Fibroblast of lung (primary cell): ENCODE measurements at regions not wholly inside any gene's neighbourhood (a gene's known extent, or its start where the extent isn't known, plus 50 kb on each side); places are given as distances from the start of the nearest gene placed in this dataset.

ENCODE experiments used
- DNase-seq, 2 donors: peaks; one replicate each; pipeline versions ENCODE4 v3.0.0 to v3.0.0-alpha.2; 2010; ENCODE audit warnings: low read depth in 2 of 2
- H2AFZ ChIP-seq: 2 replicates; pipeline ENCODE4 v1.5.1; 2012; ENCODE audit warnings: low read length, control low read depth, inconsistent platforms
- H3K27ac ChIP-seq: 2 replicates; pipeline ENCODE4 v1.5.1; 2011; ENCODE audit warnings: low read length, control low read depth; ENCODE audit not compliant: insufficient read depth
- H3K27me3 ChIP-seq: 2 replicates; pipeline ENCODE4 v1.5.1; 2011; ENCODE audit warnings: mild to moderate bottlenecking, low read length; ENCODE audit not compliant: control insufficient read depth, insufficient read depth
- H3K36me3 ChIP-seq: 2 replicates; pipeline ENCODE4 v1.5.1; 2011; ENCODE audit warnings: low read length; ENCODE audit not compliant: control insufficient read depth, insufficient read depth
- H3K4me1 ChIP-seq: 2 replicates; pipeline ENCODE4 v1.5.1; 2011; ENCODE audit warnings: low read length; ENCODE audit not compliant: control insufficient read depth, insufficient read depth; ENCODE audit errors: extremely low read depth
- H3K4me2 ChIP-seq: 2 replicates; pipeline ENCODE4 v1.5.1; 2011; ENCODE audit warnings: low read length, control low read depth; ENCODE audit not compliant: insufficient read depth; ENCODE audit errors: extremely low read depth
- H3K4me3 ChIP-seq, 4 experiments: fragments of 200-600 bp in 1 of 4; sonication (generic) in 1 of 4; replicated peaks in 1 of 4; 2 replicates each; pipeline ENCODE4 v1.5.1; 2011 to 2016; ENCODE audit warnings: low read length in 4 of 4, low read depth in 3 of 4, mild to moderate bottlenecking in 3 of 4, control low read depth in 2 of 4, inconsistent platforms in 1 of 4, mixed read lengths in 1 of 4; ENCODE audit not compliant: insufficient read depth in 1 of 4; ENCODE audit errors: control extremely low read depth in 1 of 4
- H3K79me2 ChIP-seq: 2 replicates; pipeline ENCODE4 v1.5.1; 2012; ENCODE audit warnings: mild to moderate bottlenecking, low read length, inconsistent platforms; ENCODE audit not compliant: control insufficient read depth, insufficient read depth
- H3K9ac ChIP-seq: 2 replicates; pipeline ENCODE4 v1.5.1; 2011; ENCODE audit warnings: mild to moderate bottlenecking, low read length, control low read depth; ENCODE audit not compliant: insufficient read depth
- H3K9me3 ChIP-seq: 2 replicates; pipeline ENCODE4 v1.5.1; 2012; ENCODE audit warnings: low read depth, low read length; ENCODE audit not compliant: control insufficient read depth, insufficient read depth
- H4K20me1 ChIP-seq: 2 replicates; pipeline ENCODE4 v1.5.1; 2011; ENCODE audit warnings: low read length; ENCODE audit not compliant: control insufficient read depth, insufficient read depth; ENCODE audit errors: extremely low read depth
- EZH2 ChIP-seq: IDR thresholded peaks from 2 replicates; pipeline ENCODE4 v1.5.1; 2012; ENCODE audit warnings: low read length, control low read depth, mild to moderate bottlenecking; ENCODE audit errors: missing control alignments
- TF ChIP-seq, protein P1 (sequence below), 2 donors: IDR thresholded peaks in 1 of 2; conservative IDR thresholded peaks in 1 of 2; 1 replicate in 1 of 2; 2 replicates in 1 of 2; pipeline ENCODE4 v1.5.1; 2011 to 2012; ENCODE audit warnings: low read length in 2 of 2, control low read depth in 1 of 2, inconsistent platforms in 1 of 2, low read depth in 1 of 2, mild to moderate bottlenecking in 1 of 2

DNA sequence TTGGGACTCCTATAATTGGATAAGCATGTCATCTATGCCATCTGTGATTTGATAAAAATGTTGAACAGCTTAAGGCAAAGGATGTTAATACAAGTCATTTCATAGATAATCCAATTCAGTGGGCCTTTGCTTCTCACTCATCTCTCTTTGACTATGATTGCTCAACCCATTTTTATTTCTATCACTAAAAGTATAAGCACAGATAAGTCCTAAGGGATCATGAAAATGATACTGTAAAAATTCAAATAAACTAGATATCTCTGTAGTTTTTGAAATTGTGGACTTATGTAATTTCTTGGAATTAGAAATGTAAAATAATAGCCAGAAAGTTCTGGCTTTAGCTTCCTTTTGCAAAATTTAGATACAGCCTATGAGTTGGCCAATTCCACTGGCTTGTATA, 440.3 kb downstream of the POM121L12 start:
- Histone ChIP-seq H3K36me3 (no peaks in the 10 kb centered on the region), H3K4me2 (no peak overlapping the region), H3K9me3 (no peaks in the 10 kb centered on the region), H3K4me1 (no peaks in the 10 kb centered on the region), H4K20me1 (no peaks in the 10 kb centered on the region), H3K9ac (no peak overlapping the region), H3K79me2 (no peaks in the 10 kb centered on the region), H3K4me3 (no peak overlapping the region), H3K27ac (no peak overlapping the region), H2AFZ (no peak overlapping the region), H3K27me3 (no peaks in the 10 kb centered on the region)
- TF ChIP-seq, protein P1, sequence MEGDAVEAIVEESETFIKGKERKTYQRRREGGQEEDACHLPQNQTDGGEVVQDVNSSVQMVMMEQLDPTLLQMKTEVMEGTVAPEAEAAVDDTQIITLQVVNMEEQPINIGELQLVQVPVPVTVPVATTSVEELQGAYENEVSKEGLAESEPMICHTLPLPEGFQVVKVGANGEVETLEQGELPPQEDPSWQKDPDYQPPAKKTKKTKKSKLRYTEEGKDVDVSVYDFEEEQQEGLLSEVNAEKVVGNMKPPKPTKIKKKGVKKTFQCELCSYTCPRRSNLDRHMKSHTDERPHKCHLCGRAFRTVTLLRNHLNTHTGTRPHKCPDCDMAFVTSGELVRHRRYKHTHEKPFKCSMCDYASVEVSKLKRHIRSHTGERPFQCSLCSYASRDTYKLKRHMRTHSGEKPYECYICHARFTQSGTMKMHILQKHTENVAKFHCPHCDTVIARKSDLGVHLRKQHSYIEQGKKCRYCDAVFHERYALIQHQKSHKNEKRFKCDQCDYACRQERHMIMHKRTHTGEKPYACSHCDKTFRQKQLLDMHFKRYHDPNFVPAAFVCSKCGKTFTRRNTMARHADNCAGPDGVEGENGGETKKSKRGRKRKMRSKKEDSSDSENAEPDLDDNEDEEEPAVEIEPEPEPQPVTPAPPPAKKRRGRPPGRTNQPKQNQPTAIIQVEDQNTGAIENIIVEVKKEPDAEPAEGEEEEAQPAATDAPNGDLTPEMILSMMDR (conservative IDR thresholded peaks at IDR 0.05 in 1 of 2, IDR thresholded peaks at IDR 0.05 in 1 of 2; ENCODE audit: low read depth in 1 of 2, low read length in 2 of 2) = no peak
- TF ChIP-seq EZH2 = no peak
- no peak for DNase-seq

- Histone ChIP-seq H3K79me2 (no peaks in the 10 kb centered on the region), H3K27ac (no peak overlapping the region), H3K4me3 (no peak overlapping the region), H2AFZ (no peak overlapping the region), H3K27me3 (no peaks in the 10 kb centered on the region), H3K4me2 (no peak overlapping the region), H3K4me1 (no peaks in the 10 kb centered on the region), H3K9ac (no peak overlapping the region), H3K9me3 (no peaks in the 10 kb centered on the region), H3K36me3 (no peaks in the 10 kb centered on the region), H4K20me1 (no peaks in the 10 kb centered on the region)
- TF ChIP-seq EZH2 = no peak
- TF ChIP-seq, protein P1 (conservative IDR thresholded peaks at IDR 0.05 in 1 of 2, IDR thresholded peaks at IDR 0.05 in 1 of 2; ENCODE audit: low read depth in 1 of 2, low read length in 2 of 2) = no peak
- no peak for DNase-seq
These were observed 441.1 kb downstream of the POM121L12 start for GRCh38 chr7:53476566-53476965.

GRCh38 chr7:53485354-53485753, 449.9 kb downstream of the POM121L12 start:
- Histone ChIP-seq H3K27ac (no peak overlapping the region), H4K20me1 (no peaks in the 10 kb centered on the region), H3K36me3 (no peaks in the 10 kb centered on the region), H2AFZ (no peak overlapping the region), H3K4me1 (no peaks in the 10 kb centered on the region), H3K79me2 (no peaks in the 10 kb centered on the region), H3K9me3 (no peaks in the 10 kb centered on the region), H3K9ac (no peak overlapping the region), H3K27me3 (no peaks in the 10 kb centered on the region), H3K4me3 (no peak overlapping the region), H3K4me2 (no peak overlapping the region)
- no peak for DNase-seq
- TF ChIP-seq, protein P1 (conservative IDR thresholded peaks at IDR 0.05 in 1 of 2, IDR thresholded peaks at IDR 0.05 in 1 of 2; ENCODE audit: low read depth in 1 of 2, low read length in 2 of 2) = no peak
- TF ChIP-seq EZH2 = no peak
